HepG2 (cell line): ENCODE measurements at regions not wholly inside any gene's neighbourhood (a gene's known extent, or its start where the extent isn't known, plus 50 kb on each side); places are given as distances from the start of the nearest gene placed in this dataset.

ENCODE experiments used
- DNMT1 ChIP-seq: sonication (generic); formaldehyde crosslinking; IDR thresholded peaks from 2 replicates; pipeline ENCODE4 v1.5.1; 2020; ENCODE audit warnings: mild to moderate bottlenecking, missing genetic modification reagents
- EP300 ChIP-seq, 3 experiments: sonication (generic) in 1 of 3; formaldehyde crosslinking in 1 of 3; IDR thresholded peaks; 2 replicates each; pipeline versions ENCODE4 v1.5.1 to v1.6.1; 2011 to 2020; ENCODE audit warnings: low read depth in 2 of 3, low read length in 2 of 3, borderline replicate concordance in 1 of 3, improper control_type of control experiment in 1 of 3, mild to moderate bottlenecking in 1 of 3, missing genetic modification reagents in 1 of 3, moderate library complexity in 1 of 3
- FOXA3 ChIP-seq: IDR thresholded peaks from 2 replicates; pipeline ENCODE4 v1.6.1; 2016; ENCODE audit warnings: missing genetic modification reagents, missing compliant biosample characterization
- HES4 ChIP-seq: sonication (generic); formaldehyde crosslinking; IDR thresholded peaks from 2 replicates; pipeline ENCODE4 v1.9.0; 2021; ENCODE audit warnings: mild to moderate bottlenecking, missing genetic modification reagents, borderline replicate concordance
- HMGXB3 ChIP-seq: sonication (generic); formaldehyde crosslinking; IDR thresholded peaks from 2 replicates; pipeline ENCODE4 v1.4.0; 2020; ENCODE audit warnings: missing genetic modification reagents, borderline replicate concordance
- IRX3 ChIP-seq: sonication (generic); formaldehyde crosslinking; IDR thresholded peaks from 2 replicates; pipeline ENCODE4 v1.8.1; 2023; ENCODE audit warnings: mild to moderate bottlenecking, low read depth, missing genetic modification reagents, borderline replicate concordance
- MED13 ChIP-seq: sonication (generic); formaldehyde crosslinking; IDR thresholded peaks from 2 replicates; pipeline ENCODE4 v1.5.0; 2020; ENCODE audit warnings: missing genetic modification reagents
- PCBP2 ChIP-seq: fragments of 200-400 bp; formaldehyde crosslinking; optimal IDR thresholded peaks from 2 replicates; pipeline ENCODE3; 2018; ENCODE audit warnings: low read length, low read depth; ENCODE audit not compliant: poor library complexity, severe bottlenecking
- SRSF4 ChIP-seq: fragments of 200-400 bp; formaldehyde crosslinking; IDR thresholded peaks from one replicate; pipeline ENCODE4 v1.6.1; 2018; ENCODE audit warnings: mild to moderate bottlenecking, low read depth, low read length, moderate library complexity; ENCODE audit not compliant: poor library complexity, severe bottlenecking
- TBL1XR1 ChIP-seq: fragments of 150-350 bp; IDR thresholded peaks from 2 replicates; pipeline ENCODE4 v1.6.1; 2014; ENCODE audit warnings: borderline replicate concordance, low read length; ENCODE audit not compliant: partially characterized antibody
- TEAD3 ChIP-seq: optimal IDR thresholded peaks from 2 replicates; pipeline ENCODE3; 2016; ENCODE audit warnings: borderline replicate concordance
- THYN1 ChIP-seq: sonication (generic); formaldehyde crosslinking; IDR thresholded peaks from 2 replicates; pipeline ENCODE4 v1.8.1; 2023; ENCODE audit warnings: low read depth, mild to moderate bottlenecking, moderate library complexity, missing genetic modification reagents, borderline replicate concordance
- ZBTB34 ChIP-seq: sonication (generic); formaldehyde crosslinking; IDR thresholded peaks from 2 replicates; pipeline ENCODE4 v1.8.0; 2022; ENCODE audit warnings: mild to moderate bottlenecking, missing genetic modification reagents
- ZFP90 ChIP-seq: sonication (generic); formaldehyde crosslinking; IDR thresholded peaks from 2 replicates; pipeline ENCODE4 v1.8.0; 2022; ENCODE audit warnings: missing genetic modification reagents, mild to moderate bottlenecking, inconsistent platforms, borderline replicate concordance
- ZNF264 ChIP-seq: sonication (generic); formaldehyde crosslinking; IDR thresholded peaks from 2 replicates; pipeline ENCODE4 v1.4.0; 2020; ENCODE audit warnings: missing genetic modification reagents
- ZNF383 ChIP-seq: sonication (generic); formaldehyde crosslinking; IDR thresholded peaks from 2 replicates; pipeline ENCODE4 v1.4.0; 2020; ENCODE audit warnings: missing genetic modification reagents, mild to moderate bottlenecking, borderline replicate concordance
- ZNF546 ChIP-seq: sonication (generic); formaldehyde crosslinking; conservative IDR thresholded peaks from 2 replicates; pipeline ENCODE4 v1.8.1; 2023; ENCODE audit warnings: mild to moderate bottlenecking, missing genetic modification reagents
- ZNF619 ChIP-seq: sonication (generic); formaldehyde crosslinking; IDR thresholded peaks from 2 replicates; pipeline ENCODE4 v1.4.0; 2020; ENCODE audit warnings: mild to moderate bottlenecking, missing genetic modification reagents
- ZNF644 ChIP-seq: IDR thresholded peaks from 2 replicates; pipeline ENCODE4 v1.6.1; 2016; ENCODE audit warnings: low read depth
- ZSCAN25 ChIP-seq: sonication (generic); formaldehyde crosslinking; IDR thresholded peaks from 2 replicates; pipeline ENCODE4 v1.8.0; 2022; ENCODE audit warnings: mild to moderate bottlenecking, missing genetic modification reagents
- ZSCAN30 ChIP-seq: sonication (generic); formaldehyde crosslinking; IDR thresholded peaks from 2 replicates; pipeline ENCODE4 v1.5.0; 2020; ENCODE audit warnings: mild to moderate bottlenecking, missing genetic modification reagents
- ZSCAN9 ChIP-seq: IDR thresholded peaks from 2 replicates; pipeline ENCODE4 v1.6.1; 2016; ENCODE audit warnings: borderline replicate concordance
- TF ChIP-seq, protein P1 (sequence below), 2 experiments: fragments of 450-650 bp in 1 of 2; sonication (generic) in 1 of 2; formaldehyde crosslinking; IDR thresholded peaks; 2 replicates each; pipeline versions ENCODE4 v1.5.0 to v1.8.0; 2020 to 2022; ENCODE audit warnings: mild to moderate bottlenecking in 1 of 2, missing genetic modification reagents in 1 of 2
- TF ChIP-seq, protein P2 (sequence below): sonication (generic); formaldehyde crosslinking; IDR thresholded peaks from 2 replicates; pipeline ENCODE4 v1.8.0; 2023; ENCODE audit warnings: mild to moderate bottlenecking, missing genetic modification reagents

DNA sequence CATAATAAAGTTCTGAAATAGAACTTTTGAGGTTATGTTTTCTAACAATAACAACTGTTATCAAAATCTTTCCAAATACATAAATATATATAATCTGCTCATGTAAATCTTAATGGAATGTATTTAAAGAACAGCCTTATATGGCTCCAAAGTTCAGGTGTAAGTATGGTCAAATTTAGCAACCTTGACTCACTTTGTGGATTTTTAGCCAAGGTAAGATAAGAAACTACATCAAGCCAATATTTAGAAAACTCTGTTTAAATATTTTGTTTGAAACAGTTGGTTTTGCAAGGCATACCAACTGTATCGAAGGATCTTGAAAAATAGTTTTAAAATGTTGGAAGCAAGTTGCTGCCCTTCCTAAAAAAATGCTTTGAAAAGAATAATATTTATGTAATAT, 228.9 kb upstream of the SEMA3D start (continued):
- TF ChIP-seq HMGXB3 (CRISPR knock-in tag) (no peak), HES4 (CRISPR knock-in tag) (no peak), IRX3 (CRISPR knock-in tag) (no peak), ZNF619 (CRISPR knock-in tag) (no peak), ZSCAN25 (CRISPR knock-in tag) (no peak), SRSF4 (no peak), MED13 (no peak), PCBP2 (no peak), FOXA3 (CRISPR knock-in tag) (peak; percentile 55; the same call in 1 of the 2 replicates), ZSCAN9 (no peak), EP300 (IDR thresholded peaks at IDR 0.05; ENCODE audit: low read depth in 2 of 2, low read length in 2 of 2) (peak in 1 of 2 experiments; percentile 87; a peak in 3 of 4 replicates), EP300 (CRISPR knock-in tag; IDR thresholded peaks at IDR 0.05; ENCODE audit: borderline replicate concordance) (peak; percentile 48; the same call in 1 of the 2 replicates), ZNF264 (CRISPR knock-in tag) (no peak), TEAD3 (CRISPR knock-in tag) (no peak), ZNF383 (CRISPR knock-in tag) (no peak), THYN1 (no peak), TBL1XR1 (no peak), ZFP90 (CRISPR knock-in tag) (no peak), ZSCAN30 (CRISPR knock-in tag) (no peak), ZNF644 (no peak), ZNF546 (no peak), DNMT1 (CRISPR knock-in tag) (no peak), ZBTB34 (CRISPR knock-in tag) (no peak)
- TF ChIP-seq, protein P1, sequence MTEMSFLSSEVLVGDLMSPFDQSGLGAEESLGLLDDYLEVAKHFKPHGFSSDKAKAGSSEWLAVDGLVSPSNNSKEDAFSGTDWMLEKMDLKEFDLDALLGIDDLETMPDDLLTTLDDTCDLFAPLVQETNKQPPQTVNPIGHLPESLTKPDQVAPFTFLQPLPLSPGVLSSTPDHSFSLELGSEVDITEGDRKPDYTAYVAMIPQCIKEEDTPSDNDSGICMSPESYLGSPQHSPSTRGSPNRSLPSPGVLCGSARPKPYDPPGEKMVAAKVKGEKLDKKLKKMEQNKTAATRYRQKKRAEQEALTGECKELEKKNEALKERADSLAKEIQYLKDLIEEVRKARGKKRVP (CRISPR knock-in tag; IDR thresholded peaks at IDR 0.05), result no peak
- TF ChIP-seq, protein P2, sequence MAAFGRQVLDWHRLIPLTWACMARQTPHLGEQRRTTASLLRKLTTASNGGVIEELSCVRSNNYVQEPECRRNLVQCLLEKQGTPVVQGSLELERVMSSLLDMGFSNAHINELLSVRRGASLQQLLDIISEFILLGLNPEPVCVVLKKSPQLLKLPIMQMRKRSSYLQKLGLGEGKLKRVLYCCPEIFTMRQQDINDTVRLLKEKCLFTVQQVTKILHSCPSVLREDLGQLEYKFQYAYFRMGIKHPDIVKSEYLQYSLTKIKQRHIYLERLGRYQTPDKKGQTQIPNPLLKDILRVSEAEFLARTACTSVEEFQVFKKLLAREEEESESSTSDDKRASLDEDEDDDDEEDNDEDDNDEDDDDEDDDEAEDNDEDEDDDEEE, result no peak
